WTC11 (cell line): ENCODE measurements at regions not wholly inside any gene's neighbourhood (a gene's known extent, or its start where the extent isn't known, plus 50 kb on each side); places are given as distances from the start of the nearest gene placed in this dataset.

Source experiments
- ATAC-seq: fragments of 200-7000 bp; cut with Tn5 transposase; 2 replicates; pipeline ENCODE4 v1.10.0; 2021; ENCODE audit warnings: mild to moderate bottlenecking, moderate library complexity
- CTCF ChIA-PET: fragments of 300-600 bp; sonication (Branson Sonifier 250); formaldehyde crosslinking; loops from one replicate; lab custom pipeline; 2021; ENCODE audit warnings: antibody characterized with exemption; lab: Charles Lee
- POLR2A ChIA-PET: fragments of 350-600 bp; sonication (Branson Sonifier 250); formaldehyde crosslinking; loops from one replicate; lab custom pipeline; 2021; ENCODE audit warnings: antibody characterized with exemption; lab: Charles Lee
- DNase-seq: peaks from one replicate; pipeline ENCODE4 v3.0.0; 2021; ENCODE audit warnings: low spot score
- H3K27ac Mint-ChIP-seq: 2 replicates; pipeline ENCODE4 v1.8.0; 2021; ENCODE audit warnings: mixed read lengths
- H3K27me3 Mint-ChIP-seq: 2 replicates; pipeline ENCODE4 v1.8.0; 2021; ENCODE audit warnings: low read depth, mild to moderate bottlenecking, moderate library complexity, mixed read lengths
- H3K36me3 Mint-ChIP-seq: 2 replicates; pipeline ENCODE4 v1.8.0; 2021; ENCODE audit warnings: mixed read lengths
- H3K4me1 Mint-ChIP-seq: 2 replicates; pipeline ENCODE4 v1.8.0; 2022; ENCODE audit warnings: mixed read lengths
- H3K4me3 Mint-ChIP-seq: 2 replicates; pipeline ENCODE4 v1.8.0; 2021; ENCODE audit warnings: mild to moderate bottlenecking, moderate library complexity, mixed read lengths
- H3K9me3 Mint-ChIP-seq: 2 replicates; pipeline ENCODE4 v1.8.0; 2021; ENCODE audit warnings: mixed read lengths
- CREB1 ChIP-seq: sonication (generic); formaldehyde crosslinking; IDR thresholded peaks from 2 replicates; pipeline ENCODE4 v1.8.0; 2023; ENCODE audit warnings: mild to moderate bottlenecking, missing genetic modification reagents
- CREM ChIP-seq: sonication (generic); formaldehyde crosslinking; IDR thresholded peaks from 2 replicates; pipeline ENCODE4 v1.8.1; 2022; ENCODE audit warnings: mild to moderate bottlenecking, missing genetic modification reagents, moderate library complexity
- GTF2I ChIP-seq: fragments of 250-450 bp; sonication (Bioruptor Pico); conservative IDR thresholded peaks from 2 replicates; pipeline ENCODE4 v1.4.0; 2021; ENCODE audit warnings: mild to moderate bottlenecking
- JUN ChIP-seq: sonication (generic); formaldehyde crosslinking; IDR thresholded peaks from 2 replicates; pipeline ENCODE4 v1.8.0; 2023; ENCODE audit warnings: mild to moderate bottlenecking, missing genetic modification reagents
- RELA ChIP-seq: sonication (generic); formaldehyde crosslinking; IDR thresholded peaks from 2 replicates; pipeline ENCODE4 v1.8.1; 2022; ENCODE audit warnings: missing genetic modification reagents, mild to moderate bottlenecking, borderline replicate concordance
- RORB ChIP-seq: fragments of 250-450 bp; sonication (Bioruptor Pico); IDR thresholded peaks from 2 replicates; pipeline ENCODE4 v1.9.0; 2021; ENCODE audit warnings: mild to moderate bottlenecking
- SOX15 ChIP-seq: fragments of 250-450 bp; sonication (Bioruptor Pico); IDR thresholded peaks from 2 replicates; pipeline ENCODE4 v1.9.0; 2021; ENCODE audit warnings: mild to moderate bottlenecking
- SP1 ChIP-seq: sonication (generic); formaldehyde crosslinking; conservative IDR thresholded peaks from 2 replicates; pipeline ENCODE4 v1.8.1; 2022; ENCODE audit warnings: missing genetic modification reagents
- TEAD4 ChIP-seq: sonication (generic); formaldehyde crosslinking; IDR thresholded peaks from 2 replicates; pipeline ENCODE4 v1.8.0; 2022; ENCODE audit warnings: mild to moderate bottlenecking, missing genetic modification reagents
- ZNF138 ChIP-seq: sonication (generic); formaldehyde crosslinking; conservative IDR thresholded peaks from 2 replicates; pipeline ENCODE4 v1.8.1; 2022; ENCODE audit warnings: mild to moderate bottlenecking, moderate library complexity, missing genetic modification reagents
- ZNF396 ChIP-seq: fragments of 250-450 bp; sonication (Bioruptor Pico); IDR thresholded peaks from 2 replicates; pipeline ENCODE4 v1.8.0; 2021; ENCODE audit warnings: mild to moderate bottlenecking, moderate library complexity, borderline replicate concordance
- TF ChIP-seq, protein P1 (sequence below): fragments of 250-450 bp; sonication (Bioruptor Pico); IDR thresholded peaks from 2 replicates; pipeline ENCODE4 v1.9.0; 2021; ENCODE audit warnings: moderate library complexity, mild to moderate bottlenecking, inconsistent platforms, borderline replicate concordance
- TF ChIP-seq, protein P2 (sequence below): fragments of 250-450 bp; sonication (Bioruptor Pico); IDR thresholded peaks from 2 replicates; pipeline ENCODE4 v2.1.2; 2022; ENCODE audit warnings: mild to moderate bottlenecking, moderate library complexity
- TF ChIP-seq, protein P3 (sequence below): fragments of 250-450 bp; sonication (Bioruptor Pico); IDR thresholded peaks from 2 replicates; pipeline ENCODE4 v1.9.0; 2021; ENCODE audit warnings: mild to moderate bottlenecking
- TF ChIP-seq, protein P4 (sequence below): fragments of 250-450 bp; sonication (Bioruptor Pico); IDR thresholded peaks from 2 replicates; pipeline ENCODE4 v1.9.0; 2021; ENCODE audit warnings: mild to moderate bottlenecking, borderline replicate concordance
- TF ChIP-seq, protein P5 (sequence below): fragments of 250-450 bp; sonication (Bioruptor Pico); IDR thresholded peaks from 2 replicates; pipeline ENCODE4 v1.8.0; 2021; ENCODE audit warnings: mild to moderate bottlenecking
- TF ChIP-seq, protein P6 (sequence below): sonication (generic); formaldehyde crosslinking; IDR thresholded peaks from 2 replicates; pipeline ENCODE4 v1.8.1; 2023; ENCODE audit warnings: mild to moderate bottlenecking, missing genetic modification reagents
- TF ChIP-seq, protein P7 (sequence below): sonication (generic); formaldehyde crosslinking; IDR thresholded peaks from 2 replicates; pipeline ENCODE4 v1.8.0; 2023; ENCODE audit warnings: missing genetic modification reagents, mild to moderate bottlenecking, borderline replicate concordance

DNA sequence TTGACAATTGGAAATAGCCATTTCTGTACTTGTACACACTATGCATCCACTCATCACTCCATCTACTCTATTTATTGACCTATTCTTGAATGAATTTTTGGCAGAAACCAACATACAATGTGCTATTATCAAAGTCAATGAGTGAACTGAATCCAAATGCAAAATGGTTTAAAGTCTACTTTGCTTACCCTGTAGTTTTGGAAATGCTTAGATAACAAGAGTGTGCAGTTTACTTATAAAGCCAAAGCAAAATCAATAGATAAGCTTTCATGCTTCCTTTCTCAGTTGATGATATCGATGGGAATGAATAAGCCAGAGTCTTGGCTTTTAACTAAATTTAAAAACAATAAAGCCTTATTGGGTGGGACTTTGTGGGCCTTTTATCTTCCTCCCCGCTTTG lies 58.9 kb upstream of the SPANXB1 start (continued):
- TF ChIP-seq, protein P1, sequence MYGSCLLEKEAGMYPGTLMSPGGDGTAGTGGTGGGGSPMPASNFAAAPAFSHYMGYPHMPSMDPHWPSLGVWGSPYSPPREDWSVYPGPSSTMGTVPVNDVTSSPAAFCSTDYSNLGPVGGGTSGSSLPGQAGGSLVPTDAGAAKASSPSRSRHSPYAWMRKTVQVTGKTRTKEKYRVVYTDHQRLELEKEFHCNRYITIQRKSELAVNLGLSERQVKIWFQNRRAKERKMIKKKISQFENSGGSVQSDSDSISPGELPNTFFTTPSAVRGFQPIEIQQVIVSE (CRISPR knock-in tag) = no peak
- TF ChIP-seq, all 79 proteins: peak for 0

DNA sequence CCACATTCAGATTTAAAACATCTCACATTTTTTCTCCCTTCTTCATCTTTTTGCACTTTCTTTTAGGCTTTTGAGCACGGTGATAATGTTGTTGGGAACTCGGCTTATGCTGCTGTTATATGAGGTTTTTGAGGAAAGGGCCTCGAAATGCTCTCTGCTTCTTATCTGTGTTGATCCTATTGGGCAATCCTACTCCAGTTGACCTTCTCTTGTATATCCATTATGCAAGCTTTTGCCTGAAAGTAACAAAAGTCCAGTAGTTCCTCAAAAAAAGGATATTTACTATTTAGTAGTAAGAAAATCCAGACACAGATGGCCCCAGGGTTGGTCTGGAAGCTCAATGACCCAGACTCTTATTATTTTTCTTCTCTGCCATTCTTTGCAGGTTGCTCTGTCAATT lies 57.7 kb upstream of the SPANXB1 start:
- TF ChIP-seq RELA (CRISPR knock-in tag) = no peak
- no peak for TF ChIP-seq CREM (CRISPR knock-in tag)
- TF ChIP-seq CREB1 (CRISPR knock-in tag) = no peak
- TF ChIP-seq, protein P2, sequence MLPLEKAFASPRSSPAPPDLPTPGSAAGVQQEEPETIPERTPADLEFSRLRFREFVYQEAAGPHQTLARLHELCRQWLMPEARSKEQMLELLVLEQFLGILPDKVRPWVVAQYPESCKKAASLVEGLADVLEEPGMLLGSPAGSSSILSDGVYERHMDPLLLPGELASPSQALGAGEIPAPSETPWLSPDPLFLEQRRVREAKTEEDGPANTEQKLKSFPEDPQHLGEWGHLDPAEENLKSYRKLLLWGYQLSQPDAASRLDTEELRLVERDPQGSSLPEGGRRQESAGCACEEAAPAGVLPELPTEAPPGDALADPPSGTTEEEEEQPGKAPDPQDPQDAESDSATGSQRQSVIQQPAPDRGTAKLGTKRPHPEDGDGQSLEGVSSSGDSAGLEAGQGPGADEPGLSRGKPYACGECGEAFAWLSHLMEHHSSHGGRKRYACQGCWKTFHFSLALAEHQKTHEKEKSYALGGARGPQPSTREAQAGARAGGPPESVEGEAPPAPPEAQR = no peak
- no peak for TF ChIP-seq RORB
- TF ChIP-seq, protein P3, sequence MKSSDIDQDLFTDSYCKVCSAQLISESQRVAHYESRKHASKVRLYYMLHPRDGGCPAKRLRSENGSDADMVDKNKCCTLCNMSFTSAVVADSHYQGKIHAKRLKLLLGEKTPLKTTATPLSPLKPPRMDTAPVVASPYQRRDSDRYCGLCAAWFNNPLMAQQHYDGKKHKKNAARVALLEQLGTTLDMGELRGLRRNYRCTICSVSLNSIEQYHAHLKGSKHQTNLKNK (CRISPR knock-in tag) = no peak
- TF ChIP-seq, protein P4, sequence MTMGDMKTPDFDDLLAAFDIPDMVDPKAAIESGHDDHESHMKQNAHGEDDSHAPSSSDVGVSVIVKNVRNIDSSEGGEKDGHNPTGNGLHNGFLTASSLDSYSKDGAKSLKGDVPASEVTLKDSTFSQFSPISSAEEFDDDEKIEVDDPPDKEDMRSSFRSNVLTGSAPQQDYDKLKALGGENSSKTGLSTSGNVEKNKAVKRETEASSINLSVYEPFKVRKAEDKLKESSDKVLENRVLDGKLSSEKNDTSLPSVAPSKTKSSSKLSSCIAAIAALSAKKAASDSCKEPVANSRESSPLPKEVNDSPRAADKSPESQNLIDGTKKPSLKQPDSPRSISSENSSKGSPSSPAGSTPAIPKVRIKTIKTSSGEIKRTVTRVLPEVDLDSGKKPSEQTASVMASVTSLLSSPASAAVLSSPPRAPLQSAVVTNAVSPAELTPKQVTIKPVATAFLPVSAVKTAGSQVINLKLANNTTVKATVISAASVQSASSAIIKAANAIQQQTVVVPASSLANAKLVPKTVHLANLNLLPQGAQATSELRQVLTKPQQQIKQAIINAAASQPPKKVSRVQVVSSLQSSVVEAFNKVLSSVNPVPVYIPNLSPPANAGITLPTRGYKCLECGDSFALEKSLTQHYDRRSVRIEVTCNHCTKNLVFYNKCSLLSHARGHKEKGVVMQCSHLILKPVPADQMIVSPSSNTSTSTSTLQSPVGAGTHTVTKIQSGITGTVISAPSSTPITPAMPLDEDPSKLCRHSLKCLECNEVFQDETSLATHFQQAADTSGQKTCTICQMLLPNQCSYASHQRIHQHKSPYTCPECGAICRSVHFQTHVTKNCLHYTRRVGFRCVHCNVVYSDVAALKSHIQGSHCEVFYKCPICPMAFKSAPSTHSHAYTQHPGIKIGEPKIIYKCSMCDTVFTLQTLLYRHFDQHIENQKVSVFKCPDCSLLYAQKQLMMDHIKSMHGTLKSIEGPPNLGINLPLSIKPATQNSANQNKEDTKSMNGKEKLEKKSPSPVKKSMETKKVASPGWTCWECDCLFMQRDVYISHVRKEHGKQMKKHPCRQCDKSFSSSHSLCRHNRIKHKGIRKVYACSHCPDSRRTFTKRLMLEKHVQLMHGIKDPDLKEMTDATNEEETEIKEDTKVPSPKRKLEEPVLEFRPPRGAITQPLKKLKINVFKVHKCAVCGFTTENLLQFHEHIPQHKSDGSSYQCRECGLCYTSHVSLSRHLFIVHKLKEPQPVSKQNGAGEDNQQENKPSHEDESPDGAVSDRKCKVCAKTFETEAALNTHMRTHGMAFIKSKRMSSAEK (CRISPR knock-in tag) = no peak
- no peak for TF ChIP-seq ZNF138 (CRISPR knock-in tag)
- TF ChIP-seq, protein P5, sequence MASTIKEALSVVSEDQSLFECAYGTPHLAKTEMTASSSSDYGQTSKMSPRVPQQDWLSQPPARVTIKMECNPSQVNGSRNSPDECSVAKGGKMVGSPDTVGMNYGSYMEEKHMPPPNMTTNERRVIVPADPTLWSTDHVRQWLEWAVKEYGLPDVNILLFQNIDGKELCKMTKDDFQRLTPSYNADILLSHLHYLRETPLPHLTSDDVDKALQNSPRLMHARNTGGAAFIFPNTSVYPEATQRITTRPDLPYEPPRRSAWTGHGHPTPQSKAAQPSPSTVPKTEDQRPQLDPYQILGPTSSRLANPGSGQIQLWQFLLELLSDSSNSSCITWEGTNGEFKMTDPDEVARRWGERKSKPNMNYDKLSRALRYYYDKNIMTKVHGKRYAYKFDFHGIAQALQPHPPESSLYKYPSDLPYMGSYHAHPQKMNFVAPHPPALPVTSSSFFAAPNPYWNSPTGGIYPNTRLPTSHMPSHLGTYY (CRISPR knock-in tag) = no peak
- no peak for TF ChIP-seq GTF2I (CRISPR knock-in tag)
- no peak for TF ChIP-seq SP1 (CRISPR knock-in tag)
- no peak for TF ChIP-seq JUN (CRISPR knock-in tag)
- TF ChIP-seq TEAD4 = no peak
- TF ChIP-seq, protein P6, sequence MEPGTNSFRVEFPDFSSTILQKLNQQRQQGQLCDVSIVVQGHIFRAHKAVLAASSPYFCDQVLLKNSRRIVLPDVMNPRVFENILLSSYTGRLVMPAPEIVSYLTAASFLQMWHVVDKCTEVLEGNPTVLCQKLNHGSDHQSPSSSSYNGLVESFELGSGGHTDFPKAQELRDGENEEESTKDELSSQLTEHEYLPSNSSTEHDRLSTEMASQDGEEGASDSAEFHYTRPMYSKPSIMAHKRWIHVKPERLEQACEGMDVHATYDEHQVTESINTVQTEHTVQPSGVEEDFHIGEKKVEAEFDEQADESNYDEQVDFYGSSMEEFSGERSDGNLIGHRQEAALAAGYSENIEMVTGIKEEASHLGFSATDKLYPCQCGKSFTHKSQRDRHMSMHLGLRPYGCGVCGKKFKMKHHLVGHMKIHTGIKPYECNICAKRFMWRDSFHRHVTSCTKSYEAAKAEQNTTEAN = no peak
- TF ChIP-seq ZNF396 (CRISPR knock-in tag) = no peak
- TF ChIP-seq, protein P7, sequence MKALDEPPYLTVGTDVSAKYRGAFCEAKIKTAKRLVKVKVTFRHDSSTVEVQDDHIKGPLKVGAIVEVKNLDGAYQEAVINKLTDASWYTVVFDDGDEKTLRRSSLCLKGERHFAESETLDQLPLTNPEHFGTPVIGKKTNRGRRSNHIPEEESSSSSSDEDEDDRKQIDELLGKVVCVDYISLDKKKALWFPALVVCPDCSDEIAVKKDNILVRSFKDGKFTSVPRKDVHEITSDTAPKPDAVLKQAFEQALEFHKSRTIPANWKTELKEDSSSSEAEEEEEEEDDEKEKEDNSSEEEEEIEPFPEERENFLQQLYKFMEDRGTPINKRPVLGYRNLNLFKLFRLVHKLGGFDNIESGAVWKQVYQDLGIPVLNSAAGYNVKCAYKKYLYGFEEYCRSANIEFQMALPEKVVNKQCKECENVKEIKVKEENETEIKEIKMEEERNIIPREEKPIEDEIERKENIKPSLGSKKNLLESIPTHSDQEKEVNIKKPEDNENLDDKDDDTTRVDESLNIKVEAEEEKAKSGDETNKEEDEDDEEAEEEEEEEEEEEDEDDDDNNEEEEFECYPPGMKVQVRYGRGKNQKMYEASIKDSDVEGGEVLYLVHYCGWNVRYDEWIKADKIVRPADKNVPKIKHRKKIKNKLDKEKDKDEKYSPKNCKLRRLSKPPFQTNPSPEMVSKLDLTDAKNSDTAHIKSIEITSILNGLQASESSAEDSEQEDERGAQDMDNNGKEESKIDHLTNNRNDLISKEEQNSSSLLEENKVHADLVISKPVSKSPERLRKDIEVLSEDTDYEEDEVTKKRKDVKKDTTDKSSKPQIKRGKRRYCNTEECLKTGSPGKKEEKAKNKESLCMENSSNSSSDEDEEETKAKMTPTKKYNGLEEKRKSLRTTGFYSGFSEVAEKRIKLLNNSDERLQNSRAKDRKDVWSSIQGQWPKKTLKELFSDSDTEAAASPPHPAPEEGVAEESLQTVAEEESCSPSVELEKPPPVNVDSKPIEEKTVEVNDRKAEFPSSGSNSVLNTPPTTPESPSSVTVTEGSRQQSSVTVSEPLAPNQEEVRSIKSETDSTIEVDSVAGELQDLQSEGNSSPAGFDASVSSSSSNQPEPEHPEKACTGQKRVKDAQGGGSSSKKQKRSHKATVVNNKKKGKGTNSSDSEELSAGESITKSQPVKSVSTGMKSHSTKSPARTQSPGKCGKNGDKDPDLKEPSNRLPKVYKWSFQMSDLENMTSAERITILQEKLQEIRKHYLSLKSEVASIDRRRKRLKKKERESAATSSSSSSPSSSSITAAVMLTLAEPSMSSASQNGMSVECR (CRISPR knock-in tag) = no peak
- TF ChIP-seq SOX15 = no peak
- ChIA-PET CTCF (no interaction called here), POLR2A (no interaction called here)
- Mint-ChIP-seq H3K36me3 (0 out of 2 replicates have a peak, but pooled peaks cover 2% of the 10 kb centered on the region), H3K4me3 (no peak overlapping the region), H3K27ac (no peak overlapping the region), H3K9me3 (peaks cover 8% of the 10 kb centered on the region), H3K4me1 (no peaks in the 10 kb centered on the region), H3K27me3 (peaks cover 3% of the 10 kb centered on the region)
- DNase-seq = no peak
- no peak for ATAC-seq
